ENCODE measurements at regions not wholly inside any gene's neighbourhood (a gene's known extent, or its start where the extent isn't known, plus 50 kb on each side); places are given as distances from the start of the nearest gene placed in this dataset.

DNA sequence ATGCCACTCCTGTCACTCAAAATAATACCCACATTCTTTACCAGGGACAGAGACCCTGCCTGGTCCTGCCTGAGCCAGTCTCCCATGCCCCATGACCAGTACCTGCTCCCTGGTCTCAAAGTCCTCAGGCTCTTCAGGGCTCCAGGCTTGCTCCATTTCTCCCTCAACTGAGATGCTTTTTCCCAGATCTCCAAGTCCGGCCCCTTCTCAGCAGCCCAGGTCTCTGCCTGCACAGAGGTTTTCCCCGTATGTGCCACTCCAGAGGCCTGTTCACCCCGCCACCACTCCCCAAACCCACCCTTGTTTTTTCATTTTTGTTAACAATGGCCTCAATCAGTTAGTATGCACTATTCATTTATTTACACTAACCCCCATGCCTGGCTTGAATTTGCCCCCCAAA, 499.5 kb upstream of the MYT1L start:
- TF ChIP-seq, protein P1, sequence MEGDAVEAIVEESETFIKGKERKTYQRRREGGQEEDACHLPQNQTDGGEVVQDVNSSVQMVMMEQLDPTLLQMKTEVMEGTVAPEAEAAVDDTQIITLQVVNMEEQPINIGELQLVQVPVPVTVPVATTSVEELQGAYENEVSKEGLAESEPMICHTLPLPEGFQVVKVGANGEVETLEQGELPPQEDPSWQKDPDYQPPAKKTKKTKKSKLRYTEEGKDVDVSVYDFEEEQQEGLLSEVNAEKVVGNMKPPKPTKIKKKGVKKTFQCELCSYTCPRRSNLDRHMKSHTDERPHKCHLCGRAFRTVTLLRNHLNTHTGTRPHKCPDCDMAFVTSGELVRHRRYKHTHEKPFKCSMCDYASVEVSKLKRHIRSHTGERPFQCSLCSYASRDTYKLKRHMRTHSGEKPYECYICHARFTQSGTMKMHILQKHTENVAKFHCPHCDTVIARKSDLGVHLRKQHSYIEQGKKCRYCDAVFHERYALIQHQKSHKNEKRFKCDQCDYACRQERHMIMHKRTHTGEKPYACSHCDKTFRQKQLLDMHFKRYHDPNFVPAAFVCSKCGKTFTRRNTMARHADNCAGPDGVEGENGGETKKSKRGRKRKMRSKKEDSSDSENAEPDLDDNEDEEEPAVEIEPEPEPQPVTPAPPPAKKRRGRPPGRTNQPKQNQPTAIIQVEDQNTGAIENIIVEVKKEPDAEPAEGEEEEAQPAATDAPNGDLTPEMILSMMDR (IDR thresholded peaks at IDR 0.05; ENCODE audit: low read length), result no peak
- no peak for TF ChIP-seq EZH2 (IDR thresholded peaks at IDR 0.05; ENCODE audit: borderline replicate concordance, low read length)
